Activated CD8-positive, alpha-beta memory T cell treated with anti-CD3 and anti-CD28 coated beads for 1 hour (primary cell): ENCODE measurements at regions not wholly inside any gene's neighbourhood (a gene's known extent, or its start where the extent isn't known, plus 50 kb on each side); places are given as distances from the start of the nearest gene placed in this dataset.
"Not testable (repeated sequence)": the region's sequence is repeated elsewhere in the genome, so short reads cannot be mapped to it uniquely, and the experiment has no call there.

Source experiments
- DNase-seq, 2 donors: peaks; one replicate each; pipeline ENCODE4 v3.0.0-alpha.2; 2020; ENCODE audit warnings: low read depth in 1 of 2; ENCODE audit errors: extremely low read depth in 1 of 2

DNA sequence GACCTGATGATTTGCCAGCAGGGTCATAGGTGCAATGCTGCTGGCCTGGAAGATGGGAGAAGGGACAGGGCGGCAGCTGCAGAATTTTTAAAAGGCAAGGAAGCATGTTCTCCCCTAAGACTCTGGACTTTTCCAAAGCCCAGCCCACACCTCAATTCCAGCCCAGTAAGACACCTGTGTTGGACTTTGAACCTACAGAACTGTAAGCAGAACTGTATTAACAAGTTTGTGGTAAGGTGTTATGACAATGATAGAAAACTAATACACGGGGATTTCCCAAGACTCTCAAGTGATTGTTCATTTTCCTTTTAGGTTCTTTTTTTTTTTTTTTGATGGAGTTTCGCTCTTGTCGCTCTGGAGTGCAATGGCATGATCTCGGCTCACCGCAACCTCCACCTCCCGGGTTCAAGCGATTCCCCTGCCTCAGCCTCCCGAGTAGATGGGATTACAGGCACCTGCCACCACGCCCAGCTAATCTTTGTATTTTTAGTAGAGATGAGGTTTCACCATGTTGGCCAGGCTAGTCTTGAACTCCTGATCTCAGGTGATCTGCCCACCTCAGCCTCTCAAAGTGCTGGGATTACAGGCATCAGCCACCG is 53.0 kb upstream of the CYP2D6 start:
- DNase-seq, result not testable (repeated sequence)

DNA sequence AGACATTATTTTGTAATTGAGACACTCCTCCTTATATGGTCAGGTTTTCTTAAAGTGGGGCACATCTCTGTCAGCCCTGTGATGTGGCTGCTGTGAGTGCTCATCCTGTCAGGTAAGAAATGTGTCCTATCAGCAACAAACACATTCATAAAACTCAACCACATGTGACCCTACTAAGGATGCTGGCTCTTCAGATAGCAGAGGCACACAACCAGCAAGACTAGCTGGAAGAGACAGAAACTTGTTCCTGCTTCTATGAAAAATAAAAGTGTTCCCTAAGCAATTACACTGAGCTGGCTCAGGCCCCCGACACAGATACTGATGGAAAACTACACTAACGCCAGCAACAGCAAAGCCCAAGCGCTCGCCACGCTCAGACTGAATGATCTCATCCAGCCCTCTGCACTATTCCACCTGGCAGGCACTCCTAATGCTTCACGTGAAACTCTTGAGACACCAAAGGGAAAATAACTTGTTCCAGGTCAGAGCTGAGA is 49.8 kb upstream of the CYP2D6 start:
- no peak for DNase-seq
